MM.1S (cell line): ENCODE measurements at regions not wholly inside any gene's neighbourhood (a gene's known extent, or its start where the extent isn't known, plus 50 kb on each side); places are given as distances from the start of the nearest gene placed in this dataset.

Experiments used
- DNase-seq: peaks from one replicate; pipeline ENCODE4 v3.0.0-alpha.2; 2015
- H2AFZ ChIP-seq: fragments of 300-600 bp; sonication (generic); 2 replicates; pipeline ENCODE4 v1.6.0; 2016; ENCODE audit warnings: antibody characterized with exemption, low read length
- H3F3A ChIP-seq: fragments of 300-600 bp; sonication (generic); 2 replicates; pipeline ENCODE4 v1.6.1; 2016; ENCODE audit warnings: mild to moderate bottlenecking, antibody characterized with exemption, low read length, moderate library complexity, mixed read lengths; ENCODE audit not compliant: insufficient read depth
- H3K27ac ChIP-seq: fragments of 300-600 bp; sonication (generic); 2 replicates; pipeline ENCODE4 v1.5.1; 2016; ENCODE audit warnings: mild to moderate bottlenecking, low read length
- H3K27me3 ChIP-seq: fragments of 300-600 bp; sonication (generic); replicated peaks from 2 replicates; pipeline ENCODE4 v1.6.0; 2016; ENCODE audit warnings: low read length; ENCODE audit not compliant: insufficient read depth
- H3K36me3 ChIP-seq: fragments of 300-600 bp; sonication (generic); replicated peaks from 2 replicates; pipeline ENCODE4 v1.6.1; 2016; ENCODE audit warnings: mild to moderate bottlenecking, low read length, mixed read lengths; ENCODE audit not compliant: insufficient read depth
- H3K4me1 ChIP-seq: fragments of 300-600 bp; sonication (generic); 2 replicates; pipeline ENCODE4 v1.6.1; 2016; ENCODE audit warnings: low read length, mixed read lengths
- H3K4me2 ChIP-seq: fragments of 300-600 bp; sonication (generic); 2 replicates; pipeline ENCODE4 v1.6.0; 2016; ENCODE audit warnings: low read depth, low read length
- H3K4me3 ChIP-seq: fragments of 300-600 bp; sonication (generic); 2 replicates; pipeline ENCODE4 v1.5.1; 2016; ENCODE audit warnings: low read length, mixed read lengths
- H3K79me2 ChIP-seq: fragments of 300-600 bp; sonication (generic); 2 replicates; pipeline ENCODE4 v1.6.1; 2016; ENCODE audit warnings: mixed run types, low read length, mixed read lengths
- H3K9ac ChIP-seq: fragments of 300-600 bp; sonication (generic); 2 replicates; pipeline ENCODE4 v1.6.1; 2016; ENCODE audit warnings: low read length, mixed read lengths
- H3K9me2 ChIP-seq: fragments of 300-600 bp; sonication (generic); replicated peaks from 2 replicates; pipeline ENCODE4 v1.6.1; 2016; ENCODE audit warnings: mild to moderate bottlenecking, low read length, mixed read lengths; ENCODE audit not compliant: insufficient read depth
- H3K9me3 ChIP-seq: fragments of 300-600 bp; sonication (generic); replicated peaks from 2 replicates; pipeline ENCODE4 v1.6.1; 2016; ENCODE audit warnings: mild to moderate bottlenecking, low read length, mixed read lengths; ENCODE audit not compliant: insufficient read depth
- H4K20me1 ChIP-seq: fragments of 300-600 bp; sonication (generic); 2 replicates; pipeline ENCODE4 v1.6.1; 2016; ENCODE audit warnings: mild to moderate bottlenecking, low read length, moderate library complexity, mixed read lengths; ENCODE audit not compliant: insufficient read depth
- EZH2 ChIP-seq: fragments of 300-600 bp; sonication (generic); optimal IDR thresholded peaks from 2 replicates; pipeline ENCODE3; 2017; ENCODE audit warnings: low read depth, mild to moderate bottlenecking, antibody characterized with exemption, low read length, mixed read lengths
- EZH2phosphoT487 ChIP-seq: fragments of 300-600 bp; sonication (generic); IDR thresholded peaks from 2 replicates; pipeline ENCODE4 v1.6.1; 2018; ENCODE audit warnings: antibody characterized with exemption, low read length
- TF ChIP-seq, protein P1 (sequence below): fragments of 300-600 bp; sonication (generic); IDR thresholded peaks from 2 replicates; pipeline ENCODE4 v1.5.1; 2016; ENCODE audit warnings: antibody characterized with exemption, low read length, mixed read lengths

DNA sequence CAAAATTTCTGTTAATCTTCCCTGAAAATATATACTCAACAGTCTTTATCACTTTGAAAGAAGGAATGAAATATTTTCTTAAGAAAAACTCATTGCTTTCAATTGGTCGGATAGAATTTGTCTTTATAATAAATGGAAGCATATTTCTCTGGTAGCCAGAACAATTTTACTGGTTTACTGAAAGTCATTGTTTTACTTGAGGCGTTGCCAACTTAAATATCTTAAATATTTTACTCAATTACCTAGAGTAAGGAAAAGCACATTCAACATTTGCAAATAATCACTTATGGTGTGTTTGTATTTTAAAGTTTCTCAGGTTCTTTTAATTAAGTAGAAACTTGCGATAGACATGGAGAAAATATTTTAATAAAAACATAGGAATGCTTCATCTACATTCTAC lies 1181.7 kb downstream of the EFNA5 start:
- Histone ChIP-seq H3K4me1 (no peaks in the 10 kb centered on the region), H3K4me2 (no peak overlapping the region), H3K9me3 (no peaks in the 10 kb centered on the region), H3K4me3 (no peak overlapping the region), H3K36me3 (no peaks in the 10 kb centered on the region), H3K9ac (no peak overlapping the region), H3K79me2 (no peaks in the 10 kb centered on the region), H4K20me1 (no peaks in the 10 kb centered on the region), H3F3A (no peaks in the 10 kb centered on the region), H3K9me2 (no peaks in the 10 kb centered on the region), H2AFZ (no peak overlapping the region), H3K27me3 (no peaks in the 10 kb centered on the region), H3K27ac (no peak overlapping the region)
- TF ChIP-seq, protein P1, sequence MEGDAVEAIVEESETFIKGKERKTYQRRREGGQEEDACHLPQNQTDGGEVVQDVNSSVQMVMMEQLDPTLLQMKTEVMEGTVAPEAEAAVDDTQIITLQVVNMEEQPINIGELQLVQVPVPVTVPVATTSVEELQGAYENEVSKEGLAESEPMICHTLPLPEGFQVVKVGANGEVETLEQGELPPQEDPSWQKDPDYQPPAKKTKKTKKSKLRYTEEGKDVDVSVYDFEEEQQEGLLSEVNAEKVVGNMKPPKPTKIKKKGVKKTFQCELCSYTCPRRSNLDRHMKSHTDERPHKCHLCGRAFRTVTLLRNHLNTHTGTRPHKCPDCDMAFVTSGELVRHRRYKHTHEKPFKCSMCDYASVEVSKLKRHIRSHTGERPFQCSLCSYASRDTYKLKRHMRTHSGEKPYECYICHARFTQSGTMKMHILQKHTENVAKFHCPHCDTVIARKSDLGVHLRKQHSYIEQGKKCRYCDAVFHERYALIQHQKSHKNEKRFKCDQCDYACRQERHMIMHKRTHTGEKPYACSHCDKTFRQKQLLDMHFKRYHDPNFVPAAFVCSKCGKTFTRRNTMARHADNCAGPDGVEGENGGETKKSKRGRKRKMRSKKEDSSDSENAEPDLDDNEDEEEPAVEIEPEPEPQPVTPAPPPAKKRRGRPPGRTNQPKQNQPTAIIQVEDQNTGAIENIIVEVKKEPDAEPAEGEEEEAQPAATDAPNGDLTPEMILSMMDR = no peak
- TF ChIP-seq EZH2 (no peak), EZH2phosphoT487 (no peak)
- DNase-seq = no peak

DNA sequence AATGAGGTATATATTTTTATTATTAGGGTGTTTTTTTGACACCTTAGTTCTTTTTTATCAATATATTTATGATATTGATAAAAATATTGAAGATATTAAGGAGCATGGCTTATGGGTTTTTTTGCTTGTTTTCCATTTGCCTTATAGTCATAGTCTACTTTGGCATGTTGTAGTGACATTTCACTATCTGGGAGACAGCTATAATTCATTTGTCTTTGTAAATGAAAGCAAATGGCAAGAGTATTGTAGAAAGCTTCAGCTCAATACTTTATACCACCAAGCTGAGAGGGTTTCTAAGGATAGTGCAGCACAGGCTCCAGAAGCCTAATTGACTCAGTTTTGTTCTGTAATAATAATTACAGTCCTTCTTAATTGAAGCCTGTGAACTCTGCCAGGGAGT lies 1182.3 kb downstream of the EFNA5 start:
- Histone ChIP-seq H3K4me3 (no peak overlapping the region), H3K79me2 (no peaks in the 10 kb centered on the region), H2AFZ (no peak overlapping the region), H3F3A (no peaks in the 10 kb centered on the region), H3K9me3 (no peaks in the 10 kb centered on the region), H3K27ac (no peak overlapping the region), H3K36me3 (no peaks in the 10 kb centered on the region), H3K9me2 (no peaks in the 10 kb centered on the region), H3K4me2 (no peak overlapping the region), H4K20me1 (no peaks in the 10 kb centered on the region), H3K27me3 (no peaks in the 10 kb centered on the region), H3K4me1 (no peaks in the 10 kb centered on the region), H3K9ac (no peak overlapping the region)
- DNase-seq = no peak
- TF ChIP-seq, protein P1 = no peak

DNA sequence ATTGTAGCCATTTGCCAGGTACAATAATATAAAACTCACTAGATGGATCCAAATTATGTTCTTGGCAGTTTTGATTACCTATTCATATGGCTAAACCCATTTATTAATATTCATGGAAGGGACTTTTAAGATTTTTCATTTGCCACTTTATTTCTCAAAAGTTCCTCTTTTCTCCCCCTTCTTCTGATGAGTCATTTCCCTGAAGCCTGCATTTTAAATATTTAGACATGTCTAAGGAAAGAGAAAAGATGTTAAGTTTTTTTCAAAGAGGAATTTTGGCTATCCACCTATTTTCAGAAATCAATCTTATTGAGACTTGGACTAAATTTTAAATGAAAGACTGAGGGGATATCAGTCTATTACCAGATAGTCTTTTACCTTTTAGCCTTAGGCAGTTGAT lies 1189.4 kb downstream of the EFNA5 start:
- H3K9me2 ChIP-seq = no peaks in the 10 kb centered on the region
- no peaks in the 10 kb centered on the region for H3K9me3 ChIP-seq
- H3K27me3 ChIP-seq = no peaks in the 10 kb centered on the region
- H3K4me1 ChIP-seq = no peaks in the 10 kb centered on the region
- no peaks in the 10 kb centered on the region for H3K36me3 ChIP-seq
- H2AFZ ChIP-seq = no peak overlapping the region
- no peaks in the 10 kb centered on the region for H3K79me2 ChIP-seq
- H3K4me3 ChIP-seq = no peak overlapping the region
- DNase-seq = no peak
- H3F3A ChIP-seq = no peaks in the 10 kb centered on the region
- no peak overlapping the region for H3K9ac ChIP-seq
- TF ChIP-seq, protein P1 = no peak
- TF ChIP-seq EZH2 = no peak
- TF ChIP-seq EZH2phosphoT487 = no peak
- no peak overlapping the region for H3K27ac ChIP-seq
- no peaks in the 10 kb centered on the region for H4K20me1 ChIP-seq
- H3K4me2 ChIP-seq = no peak overlapping the region

DNA sequence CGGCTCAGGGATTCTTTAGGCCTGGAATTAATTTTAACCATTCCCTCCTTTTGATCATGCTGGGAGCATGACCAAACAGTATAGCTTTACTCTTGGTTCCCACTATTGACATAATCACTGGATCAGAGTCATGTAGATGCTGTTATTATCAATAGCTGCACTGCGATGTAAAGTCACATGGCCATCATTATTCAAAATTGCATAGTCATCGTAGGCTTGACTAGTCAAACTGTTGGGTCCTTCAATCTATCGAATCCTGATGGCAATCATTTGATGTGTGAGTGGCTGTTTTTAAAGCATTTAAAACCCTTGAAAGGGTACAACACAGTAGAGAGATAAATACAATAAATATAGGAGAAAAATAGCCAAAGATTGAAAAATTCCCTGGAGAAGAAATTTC lies 1194.1 kb downstream of the EFNA5 start:
- no peaks in the 10 kb centered on the region for H3K79me2 ChIP-seq
- TF ChIP-seq EZH2 (no peak), EZH2phosphoT487 (no peak)
- TF ChIP-seq, protein P1 = no peak

More for the DNA sequence above, 1194.1 kb downstream of the EFNA5 start:
- Histone ChIP-seq H3F3A (no peaks in the 10 kb centered on the region), H3K4me1 (no peaks in the 10 kb centered on the region), H3K9ac (no peak overlapping the region), H3K4me2 (no peak overlapping the region), H4K20me1 (no peaks in the 10 kb centered on the region), H3K9me3 (no peaks in the 10 kb centered on the region), H3K36me3 (no peaks in the 10 kb centered on the region), H3K27ac (no peak overlapping the region), H2AFZ (no peak overlapping the region), H3K9me2 (no peaks in the 10 kb centered on the region), H3K4me3 (no peak overlapping the region), H3K27me3 (no peaks in the 10 kb centered on the region)
- no peak for DNase-seq
